ENCODE measurements at regions not wholly inside any gene's neighbourhood (a gene's known extent, or its start where the extent isn't known, plus 50 kb on each side); places are given as distances from the start of the nearest gene placed in this dataset.

- H3K4ac ChIP-seq (ENCODE audit: low read depth, low read length): no peak overlapping the region
- H3K9ac ChIP-seq (ENCODE audit: low read depth, low read length): no peak overlapping the region
- DNase-seq (no peak), ATAC-seq (ENCODE audit: low read depth) (no peak)
- no peak overlapping the region for H2BK20ac ChIP-seq (ENCODE audit: low read depth, low read length)
- no peak overlapping the region for H2BK120ac ChIP-seq (ENCODE audit: low read depth, low read length)
- ChIA-PET CTCF (no interaction called here), POLR2A (ENCODE audit: unreplicated experiment) (no interaction called here)
- H2BK5ac ChIP-seq (ENCODE audit: low read depth, low read length, poor library complexity, severe bottlenecking): no peak overlapping the region
- H3K27me3 ChIP-seq (ENCODE audit: control insufficient read depth, insufficient read depth, low read length): no peaks in the 10 kb centered on the region
- no TSS peak for BruUV-seq (replicated peaks)
- intact Hi-C loops (cut with micrococcal nuclease) (no loop called here), in situ Hi-C loops (cut with MboI; ENCODE audit: low sequenced_read_pairs) (no loop called here), dilution Hi-C loops (cut with HindIII; ENCODE audit: low sequenced_read_pairs, unreplicated experiment) (no loop called here)
- no peaks in the 10 kb centered on the region for H3K36me3 ChIP-seq (ENCODE audit: control insufficient read depth, insufficient read depth, low read length)
- H3K4me1 ChIP-seq (ENCODE audit: control insufficient read depth, insufficient read depth, low read length): no peaks in the 10 kb centered on the region
- H3K4me2 ChIP-seq (ENCODE audit: low read depth, low read length): no peak overlapping the region
- H3K23ac ChIP-seq (ENCODE audit: low read depth, low read length): no peak overlapping the region
- no peaks in the 10 kb centered on the region for H4K20me1 ChIP-seq (ENCODE audit: insufficient read depth, low read length)
- TF ChIP-seq CTCF (conservative IDR thresholded peaks at IDR 0.05; ENCODE audit: low read depth, low read length): no peak
- TF ChIP-seq SMC3 (IDR thresholded peaks at IDR 0.05; ENCODE audit: low read depth, low read length): no peak
- no peak for TF ChIP-seq MAZ (IDR thresholded peaks at IDR 0.05; ENCODE audit: borderline replicate concordance, low read depth, low read length)
- H2AK5ac ChIP-seq (ENCODE audit: low read depth, low read length): no peak overlapping the region
- no peak overlapping the region for H4K8ac ChIP-seq (ENCODE audit: low read depth in 2 of 2, low read length in 2 of 2)
- no peak overlapping the region for H2BK15ac ChIP-seq (ENCODE audit: low read depth, low read length)
- H2AK9ac ChIP-seq (replicated peaks; ENCODE audit: low read depth, low read length, poor library complexity): no peak overlapping the region
- no peak overlapping the region for H4K91ac ChIP-seq (ENCODE audit: insufficient read depth, low read depth, low read length)
- H2AFZ ChIP-seq (replicated peaks; ENCODE audit: low read length, poor library complexity): no peak overlapping the region
- H3K9me3 ChIP-seq (ENCODE audit: control insufficient read depth, insufficient read depth, low read length): peaks cover 16% of the 10 kb centered on the region
- H3K18ac ChIP-seq (ENCODE audit: low read depth, low read length): no peak overlapping the region
- no peak overlapping the region for H3K56ac ChIP-seq (ENCODE audit: extremely low read depth, insufficient read depth, low read length)
- WGBS, 2 experiments (ENCODE audit: extremely low coverage in 2 of 2, insufficient read length in 1 of 2): no CpG with 5 or more reads among the region's 5 CpGs
- H3K4me3 ChIP-seq (ENCODE audit: insufficient read depth, low read depth, low read length): no peak overlapping the region
- H4K5ac ChIP-seq (ENCODE audit: low read depth, low read length): no peak overlapping the region
- no peaks in the 10 kb centered on the region for H3K79me1 ChIP-seq (ENCODE audit: low read depth in 1 of 2, low read length in 2 of 2)
- no peaks in the 10 kb centered on the region for H3K9me1 ChIP-seq (ENCODE audit: insufficient read depth, low read length)
- no peak overlapping the region for H3K27ac ChIP-seq (ENCODE audit: insufficient read depth, low read length)
- no peak overlapping the region for H3K14ac ChIP-seq (replicated peaks; ENCODE audit: low read depth, low read length)
Measured at GRCh38 chr15:97761110-97761509, 199.4 kb upstream of the ARRDC4 start.

Data from IMR-90 (cell line).